ENCODE measurements at regions not wholly inside any gene's neighbourhood (a gene's known extent, or its start where the extent isn't known, plus 50 kb on each side); places are given as distances from the start of the nearest gene placed in this dataset.

- H3K36me3 ChIP-seq (ENCODE audit: control insufficient read depth in 2 of 2, extremely low read depth in 1 of 2, insufficient read depth in 1 of 2, low read length in 1 of 2), result no peaks in the 10 kb centered on the region
- DNase-seq (no peak), ATAC-seq (replicated peaks in 1 of 4) (no peak)
- Mint-ChIP-seq H3K9me3 (no peaks in the 10 kb centered on the region), H3K36me3 (peaks cover 3% of the 10 kb centered on the region), H3K27me3 (peaks cover 6 to 7% of the 10 kb centered on the region in 2 donors), H3K27ac (no peak overlapping the region), H3K4me3 (no peak overlapping the region), H3K4me1 (peaks cover 3 to 11% (median 9%) of the 10 kb centered on the region in 3 donors)
- no peak overlapping the region for H3K27ac ChIP-seq (ENCODE audit: low read length)
- no peaks in the 10 kb centered on the region for H3K9me3 ChIP-seq
- no peak overlapping the region for H3K4me3 ChIP-seq (ENCODE audit: control insufficient read depth in 1 of 2, extremely low read depth in 1 of 2, low read length in 1 of 2)
- H3K27me3 ChIP-seq (replicated peaks in 1 of 2; ENCODE audit: control insufficient read depth in 2 of 2, extremely low read depth in 1 of 2, insufficient read depth in 2 of 2, low read length in 1 of 2), result peaks cover 0 to 2% of the 10 kb centered on the region in 2 experiments
- no CpG with 5 or more reads among the region's 3 CpGs for WGBS (ENCODE audit: insufficient coverage)
- H3K4me1 ChIP-seq (ENCODE audit: control insufficient read depth in 1 of 2, extremely low read depth in 1 of 2, insufficient read depth in 2 of 2, low read length in 2 of 2), result no peaks in the 10 kb centered on the region
- ChIA-PET CTCF (interaction anchor here in 1 of 2 donors (0.6 kb wide), 1 partner anchor 121 kb away, joined by 3 read pairs; no protein-coding TSS in a partner anchor), POLR2A (no interaction called here)
Observed at GRCh38 chr5:57035955-57036354, 84.0 kb upstream of the MIER3 start.

- Histone ChIP-seq H3K27me3 (replicated peaks in 1 of 2; ENCODE audit: control insufficient read depth in 2 of 2, extremely low read depth in 1 of 2, insufficient read depth in 2 of 2, low read length in 1 of 2) (peaks cover 0 to 2% of the 10 kb centered on the region in 2 experiments), H3K27ac (ENCODE audit: low read length) (no peak overlapping the region), H3K36me3 (ENCODE audit: control insufficient read depth in 2 of 2, extremely low read depth in 1 of 2, insufficient read depth in 1 of 2, low read length in 1 of 2) (no peaks in the 10 kb centered on the region), H3K4me1 (ENCODE audit: control insufficient read depth in 1 of 2, extremely low read depth in 1 of 2, insufficient read depth in 2 of 2, low read length in 2 of 2) (no peaks in the 10 kb centered on the region), H3K4me3 (ENCODE audit: control insufficient read depth in 1 of 2, extremely low read depth in 1 of 2, low read length in 1 of 2) (no peak overlapping the region), H3K9me3 (no peaks in the 10 kb centered on the region)
- Mint-ChIP-seq H3K27ac (no peak overlapping the region), H3K27me3 (peaks cover 3 to 7% of the 10 kb centered on the region in 2 donors), H3K9me3 (no peaks in the 10 kb centered on the region), H3K4me3 (no peak overlapping the region), H3K4me1 (peaks cover 0 to 3% (median 1%) of the 10 kb centered on the region in 3 donors), H3K36me3 (peaks cover 3% of the 10 kb centered on the region)
- ATAC-seq (replicated peaks in 1 of 4) (no peak), DNase-seq (no peak)
- CTCF ChIA-PET, result no interaction called here
- POLR2A ChIA-PET, result no interaction called here
- 89% methylated on average over 3 of the region's 3 CpGs for WGBS (ENCODE audit: insufficient coverage)
Observed at GRCh38 chr5:57036761-57037160, 84.8 kb upstream of the MIER3 start.

- ATAC-seq (replicated peaks in 1 of 4), result no peak
- Mint-ChIP-seq H3K9me3 (no peaks in the 10 kb centered on the region), H3K27ac (no peak overlapping the region), H3K27me3 (peaks cover 3 to 7% of the 10 kb centered on the region in 2 donors), H3K4me3 (no peak overlapping the region), H3K36me3 (peaks cover 3% of the 10 kb centered on the region), H3K4me1 (no peaks in the 10 kb centered on the region)
- Histone ChIP-seq H3K4me1 (ENCODE audit: control insufficient read depth in 1 of 2, extremely low read depth in 1 of 2, insufficient read depth in 2 of 2, low read length in 2 of 2) (no peaks in the 10 kb centered on the region), H3K27me3 (replicated peaks in 1 of 2; ENCODE audit: control insufficient read depth in 2 of 2, extremely low read depth in 1 of 2, insufficient read depth in 2 of 2, low read length in 1 of 2) (peaks cover 0 to 2% of the 10 kb centered on the region in 2 experiments), H3K4me3 (ENCODE audit: control insufficient read depth in 1 of 2, extremely low read depth in 1 of 2, low read length in 1 of 2) (no peak overlapping the region), H3K27ac (ENCODE audit: low read length) (no peak overlapping the region), H3K36me3 (ENCODE audit: control insufficient read depth in 2 of 2, extremely low read depth in 1 of 2, insufficient read depth in 1 of 2, low read length in 1 of 2) (no peaks in the 10 kb centered on the region), H3K9me3 (no peaks in the 10 kb centered on the region)
- ChIA-PET POLR2A (no interaction called here), CTCF (no interaction called here)
- DNase-seq, result no peak
- 94% methylated on average over 3 of the region's 6 CpGs for WGBS (ENCODE audit: insufficient coverage)
Observed at GRCh38 chr5:57037355-57037754, 85.4 kb upstream of the MIER3 start.

- Mint-ChIP-seq H3K27ac (no peak overlapping the region), H3K4me3 (no peak overlapping the region), H3K36me3 (no peaks in the 10 kb centered on the region), H3K27me3 (peaks cover 0 to 3% of the 10 kb centered on the region in 2 donors), H3K4me1 (no peaks in the 10 kb centered on the region), H3K9me3 (no peaks in the 10 kb centered on the region)
- CTCF ChIA-PET, result no interaction called here
- Histone ChIP-seq H3K4me3 (ENCODE audit: control insufficient read depth in 1 of 2, extremely low read depth in 1 of 2, low read length in 1 of 2) (no peak overlapping the region), H3K36me3 (ENCODE audit: control insufficient read depth in 2 of 2, extremely low read depth in 1 of 2, insufficient read depth in 1 of 2, low read length in 1 of 2) (no peaks in the 10 kb centered on the region), H3K27ac (ENCODE audit: low read length) (no peak overlapping the region), H3K9me3 (no peaks in the 10 kb centered on the region), H3K4me1 (ENCODE audit: control insufficient read depth in 1 of 2, extremely low read depth in 1 of 2, insufficient read depth in 2 of 2, low read length in 2 of 2) (no peaks in the 10 kb centered on the region), H3K27me3 (replicated peaks in 1 of 2; ENCODE audit: control insufficient read depth in 2 of 2, extremely low read depth in 1 of 2, insufficient read depth in 2 of 2, low read length in 1 of 2) (peaks cover 0 to 9% of the 10 kb centered on the region in 2 experiments)
- ATAC-seq (replicated peaks in 1 of 4) (no peak), DNase-seq (no peak)
- POLR2A ChIA-PET, result no interaction called here
- 17% methylated on average over 1 of the region's 1 CpG for WGBS (ENCODE audit: insufficient coverage)
Observed at GRCh38 chr5:57041570-57041969, 89.6 kb upstream of the MIER3 start.

- no peak overlapping the region for H3K27ac ChIP-seq (ENCODE audit: low read length)
- H3K9me3 ChIP-seq, result no peaks in the 10 kb centered on the region
- POLR2A ChIA-PET, result no interaction called here
- ATAC-seq (replicated peaks in 1 of 4) (no peak), DNase-seq (no peak)
- H3K27me3 ChIP-seq (replicated peaks in 1 of 2; ENCODE audit: control insufficient read depth in 2 of 2, extremely low read depth in 1 of 2, insufficient read depth in 2 of 2, low read length in 1 of 2), result peaks cover 0 to 9% of the 10 kb centered on the region in 2 experiments
- Mint-ChIP-seq H3K27me3 (peaks cover 0 to 3% of the 10 kb centered on the region in 2 donors), H3K27ac (no peak overlapping the region), H3K9me3 (no peaks in the 10 kb centered on the region), H3K36me3 (no peaks in the 10 kb centered on the region), H3K4me3 (no peak overlapping the region), H3K4me1 (no peaks in the 10 kb centered on the region)
- CTCF ChIA-PET, result interaction anchor here in 1 of 2 donors (0.6 kb wide), 1 partner anchor 171 kb away, joined by 4 read pairs; no protein-coding TSS in a partner anchor
- H3K4me1 ChIP-seq (ENCODE audit: control insufficient read depth in 1 of 2, extremely low read depth in 1 of 2, insufficient read depth in 2 of 2, low read length in 2 of 2), result no peaks in the 10 kb centered on the region
- no peak overlapping the region for H3K4me3 ChIP-seq (ENCODE audit: control insufficient read depth in 1 of 2, extremely low read depth in 1 of 2, low read length in 1 of 2)
- H3K36me3 ChIP-seq (ENCODE audit: control insufficient read depth in 2 of 2, extremely low read depth in 1 of 2, insufficient read depth in 1 of 2, low read length in 1 of 2), result no peaks in the 10 kb centered on the region
- 83% methylated on average over 3 of the region's 3 CpGs for WGBS (ENCODE audit: insufficient coverage)
Observed at GRCh38 chr5:57042524-57042931, 90.6 kb upstream of the MIER3 start.

- Histone ChIP-seq H3K36me3 (ENCODE audit: control insufficient read depth in 2 of 2, extremely low read depth in 1 of 2, insufficient read depth in 1 of 2, low read length in 1 of 2) (no peaks in the 10 kb centered on the region), H3K4me1 (ENCODE audit: control insufficient read depth in 1 of 2, extremely low read depth in 1 of 2, insufficient read depth in 2 of 2, low read length in 2 of 2) (no peaks in the 10 kb centered on the region), H3K27me3 (replicated peaks in 1 of 2; ENCODE audit: control insufficient read depth in 2 of 2, extremely low read depth in 1 of 2, insufficient read depth in 2 of 2, low read length in 1 of 2) (peaks cover 0 to 2% of the 10 kb centered on the region in 2 experiments), H3K4me3 (ENCODE audit: control insufficient read depth in 1 of 2, extremely low read depth in 1 of 2, low read length in 1 of 2) (no peak overlapping the region), H3K9me3 (no peaks in the 10 kb centered on the region), H3K27ac (ENCODE audit: low read length) (no peak overlapping the region)
- peaks cover 11 to 12% of the 10 kb centered on the region in 2 donors for H3K27me3 Mint-ChIP-seq
- ChIA-PET CTCF (interaction anchor here in 1 of 2 donors (0.5 kb wide), 1 partner anchor 51 kb away, joined by 5 read pairs; no protein-coding TSS in a partner anchor), POLR2A (no interaction called here)
- H3K36me3 Mint-ChIP-seq, result no peaks in the 10 kb centered on the region
- ATAC-seq (replicated peaks in 1 of 4), result no peak
- H3K4me1 Mint-ChIP-seq, result no peaks in the 10 kb centered on the region
- no peak overlapping the region for H3K27ac Mint-ChIP-seq
- no peak for DNase-seq
- no peak overlapping the region for H3K4me3 Mint-ChIP-seq
- H3K9me3 Mint-ChIP-seq, result no peaks in the 10 kb centered on the region
Observed at GRCh38 chr5:57054135-57054534, 102.2 kb upstream of the MIER3 start.

- Mint-ChIP-seq H3K4me3 (no peak overlapping the region), H3K4me1 (no peaks in the 10 kb centered on the region), H3K36me3 (no peaks in the 10 kb centered on the region), H3K27ac (no peak overlapping the region), H3K9me3 (no peaks in the 10 kb centered on the region), H3K27me3 (peaks cover 11 to 12% of the 10 kb centered on the region in 2 donors)
- CTCF ChIA-PET, result interaction anchor here in 1 of 2 donors (0.5 kb wide), 1 partner anchor 52 kb away, joined by 5 read pairs; no protein-coding TSS in a partner anchor
- no peaks in the 10 kb centered on the region for H3K9me3 ChIP-seq
- H3K27me3 ChIP-seq (replicated peaks in 1 of 2; ENCODE audit: control insufficient read depth in 2 of 2, extremely low read depth in 1 of 2, insufficient read depth in 2 of 2, low read length in 1 of 2), result peaks cover 0 to 2% of the 10 kb centered on the region in 2 experiments
- DNase-seq (no peak), ATAC-seq (replicated peaks in 1 of 4) (no peak)
- H3K27ac ChIP-seq (ENCODE audit: low read length), result no peak overlapping the region
- 92% methylated on average over 1 of the region's 1 CpG for WGBS (ENCODE audit: insufficient coverage)
- no peaks in the 10 kb centered on the region for H3K36me3 ChIP-seq (ENCODE audit: control insufficient read depth in 2 of 2, extremely low read depth in 1 of 2, insufficient read depth in 1 of 2, low read length in 1 of 2)
- POLR2A ChIA-PET, result no interaction called here
- no peaks in the 10 kb centered on the region for H3K4me1 ChIP-seq (ENCODE audit: control insufficient read depth in 1 of 2, extremely low read depth in 1 of 2, insufficient read depth in 2 of 2, low read length in 2 of 2)
- H3K4me3 ChIP-seq (ENCODE audit: control insufficient read depth in 1 of 2, extremely low read depth in 1 of 2, low read length in 1 of 2), result no peak overlapping the region
Observed at GRCh38 chr5:57054671-57055070, 102.7 kb upstream of the MIER3 start.

All from T-cell (primary cell).